Liver (tissue), 7 donors: ENCODE measurements at regions not wholly inside any gene's neighbourhood (a gene's known extent, or its start where the extent isn't known, plus 50 kb on each side); places are given as distances from the start of the nearest gene placed in this dataset.

ENCODE experiments used
- DNase-seq: peaks from one replicate; pipeline ENCODE4 v3.0.0-alpha.2; 2017; ENCODE audit warnings: low spot score
- H3K27ac ChIP-seq, 2 donors: one replicate each; pipeline ENCODE4 v1.7.0; 2013; ENCODE audit warnings: inconsistent platforms in 2 of 2, low read length in 2 of 2, control low read depth in 1 of 2, low read depth in 1 of 2, mild to moderate bottlenecking in 1 of 2
- H3K27me3 ChIP-seq, 4 donors: one replicate each; pipeline versions ENCODE4 v1.6.1 to v1.7.0; 2013; ENCODE audit warnings: low read length in 3 of 4, inconsistent platforms in 1 of 4, mild to moderate bottlenecking in 1 of 4, moderate library complexity in 1 of 4; ENCODE audit not compliant: control insufficient read depth in 4 of 4, insufficient read depth in 4 of 4
- H3K36me3 ChIP-seq, 4 donors: one replicate each; pipeline versions ENCODE4 v1.6.1 to v1.7.0; 2013; ENCODE audit warnings: low read length in 3 of 4, mild to moderate bottlenecking in 3 of 4, low read depth in 1 of 4, moderate library complexity in 1 of 4; ENCODE audit not compliant: control insufficient read depth in 4 of 4, insufficient read depth in 3 of 4
- H3K4me1 ChIP-seq, 4 donors: one replicate each; pipeline versions ENCODE4 v1.6.1 to v1.7.0; 2013; ENCODE audit warnings: low read length in 3 of 4, mild to moderate bottlenecking in 3 of 4, moderate library complexity in 1 of 4; ENCODE audit not compliant: control insufficient read depth in 4 of 4, insufficient read depth in 4 of 4
- H3K4me3 ChIP-seq, 3 donors: one replicate each; pipeline versions ENCODE4 v1.6.1 to v1.7.0; 2013; ENCODE audit warnings: low read length in 3 of 3, control low read depth in 1 of 3, low read depth in 1 of 3, mild to moderate bottlenecking in 1 of 3
- H3K9ac ChIP-seq, 2 donors: one replicate each; pipeline ENCODE4 v1.7.0; 2013; ENCODE audit warnings: low read length in 2 of 2, mild to moderate bottlenecking in 2 of 2, moderate library complexity in 2 of 2, control low read depth in 1 of 2, low read depth in 1 of 2
- H3K9me3 ChIP-seq, 4 donors: one replicate each; pipeline versions ENCODE4 v1.6.1 to v1.7.0; 2013; ENCODE audit warnings: low read length in 3 of 4; ENCODE audit not compliant: control insufficient read depth in 4 of 4
- ATF3 ChIP-seq: IDR thresholded peaks from 2 replicates; pipeline ENCODE4 v1.6.1; 2016; ENCODE audit warnings: antibody characterized with exemption
- EGR1 ChIP-seq, 2 donors: IDR thresholded peaks; 2 replicates each; pipeline ENCODE4 v1.6.1; 2016 to 2018; ENCODE audit warnings: antibody characterized with exemption in 2 of 2, low read depth in 2 of 2
- FOXA1 ChIP-seq: IDR thresholded peaks from 2 replicates; pipeline ENCODE4 v1.6.1; 2016; ENCODE audit warnings: antibody characterized with exemption
- FOXA2 ChIP-seq: IDR thresholded peaks from 2 replicates; pipeline ENCODE4 v1.6.1; 2016; ENCODE audit warnings: antibody characterized with exemption
- HNF4G ChIP-seq: IDR thresholded peaks from 2 replicates; pipeline ENCODE4 v1.6.1; 2016; ENCODE audit warnings: antibody characterized with exemption
- JUND ChIP-seq, 2 donors: IDR thresholded peaks; 2 replicates each; pipeline ENCODE4 v1.6.1; 2016; ENCODE audit warnings: antibody characterized with exemption in 2 of 2
- MAX ChIP-seq: IDR thresholded peaks from 2 replicates; pipeline ENCODE4 v1.6.1; 2016; ENCODE audit warnings: antibody characterized with exemption
- NR2F2 ChIP-seq: IDR thresholded peaks from 2 replicates; pipeline ENCODE4 v1.6.1; 2016; ENCODE audit warnings: antibody characterized with exemption
- REST ChIP-seq: IDR thresholded peaks from 2 replicates; pipeline ENCODE4 v1.6.1; 2016; ENCODE audit warnings: antibody characterized with exemption, mild to moderate bottlenecking
- RXRA ChIP-seq, 2 donors: IDR thresholded peaks; 2 replicates each; pipeline ENCODE4 v1.6.1; 2017 to 2018; ENCODE audit warnings: antibody characterized with exemption in 2 of 2, mild to moderate bottlenecking in 1 of 2
- TAF1 ChIP-seq: conservative IDR thresholded peaks from 2 replicates; pipeline ENCODE4 v1.6.1; 2016; ENCODE audit warnings: antibody characterized with exemption, mild to moderate bottlenecking
- YY1 ChIP-seq: IDR thresholded peaks from 2 replicates; pipeline ENCODE4 v1.6.1; 2016; ENCODE audit warnings: antibody characterized with exemption, mild to moderate bottlenecking
- ZBTB33 ChIP-seq: IDR thresholded peaks from 2 replicates; pipeline ENCODE4 v1.6.1; 2016; ENCODE audit warnings: antibody characterized with exemption
- WGBS: extraction: QIAGEN DNeasy Blood & Tissue Kit; methylation state at CpG from one replicate; pipeline ENCODE4 v1.1.7; 2013; 5-methylcytosine and 5-hydroxymethylcytosine counted together
- donor health status: healthy.
- donor health status: healthy.
- donor health status: healthy.
- donor health status: healthy.

GRCh38 chr11:113595810-113596594 is 110.1 kb downstream of the TMPRSS5 start:
- Histone ChIP-seq H3K4me3 (no peak overlapping the region), H3K27ac (no peak overlapping the region), H3K27me3 (peaks cover 0 to 3% (median 0%) of the 10 kb centered on the region in 4 donors), H3K36me3 (no peaks in the 10 kb centered on the region), H3K9ac (no peak overlapping the region), H3K4me1 (no peaks in the 10 kb centered on the region), H3K9me3 (peaks cover 0 to 7% (median 1%) of the 10 kb centered on the region in 4 donors)
- TF ChIP-seq FOXA1 (no peak), MAX (no peak), YY1 (no peak), JUND (IDR thresholded peaks at IDR 0.05) (no peak), NR2F2 (no peak), ATF3 (no peak), EGR1 (IDR thresholded peaks at IDR 0.05; ENCODE audit: low read depth in 2 of 2) (no peak)
- DNase-seq = no peak
- 76% methylated on average over 3 of the region's 3 CpGs for WGBS

GRCh38 chr11:113593698-113594308 is 112.3 kb downstream of the TMPRSS5 start:
- WGBS = 65% methylated on average over 6 of the region's 6 CpGs
- no peak for DNase-seq
- no peak overlapping the region for H3K27ac ChIP-seq
- no peak overlapping the region for H3K9ac ChIP-seq
- H3K36me3 ChIP-seq = no peaks in the 10 kb centered on the region
- H3K27me3 ChIP-seq = peaks cover 0 to 3% (median 0%) of the 10 kb centered on the region in 4 donors
- H3K9me3 ChIP-seq = peaks cover 0 to 7% (median 1%) of the 10 kb centered on the region in 4 donors
- H3K4me3 ChIP-seq = no peak overlapping the region
- no peak for TF ChIP-seq YY1
- no peak for TF ChIP-seq FOXA2
- no peak for TF ChIP-seq HNF4G
- TF ChIP-seq ZBTB33 = no peak
- TF ChIP-seq TAF1 = no peak
- TF ChIP-seq REST = no peak
- TF ChIP-seq RXRA (IDR thresholded peaks at IDR 0.05) = no peak
- H3K4me1 ChIP-seq = no peaks in the 10 kb centered on the region
